CD4-positive, alpha-beta T cell (primary cell): ENCODE measurements at regions not wholly inside any gene's neighbourhood (a gene's known extent, or its start where the extent isn't known, plus 50 kb on each side); places are given as distances from the start of the nearest gene placed in this dataset.

Source experiments
- ATAC-seq: fragments of 200-7000 bp; cut with Tn5 transposase; one replicate; pipeline ENCODE4 v1.10.0; 2022; ENCODE audit warnings: mild to moderate bottlenecking; ENCODE audit not compliant: poor library complexity
- CTCF ChIA-PET: fragments of 350-600 bp; sonication (Branson Sonifier 250); formaldehyde crosslinking; loops from one replicate; lab custom pipeline; 2021; ENCODE audit warnings: antibody characterized with exemption, inconsistent platforms; lab: Charles Lee
- POLR2A ChIA-PET: fragments of 350-600 bp; sonication (Branson Sonifier 250); formaldehyde crosslinking; loops from one replicate; lab custom pipeline; 2021; ENCODE audit warnings: antibody characterized with exemption, inconsistent platforms; lab: Charles Lee
- DNase-seq, 14 experiments: peaks; one replicate each; pipeline ENCODE4 v3.0.0-alpha.2; 2013 to 2020; ENCODE audit warnings: mixed read lengths in 2 of 14
- H3K27ac ChIP-seq, 2 donors: one replicate each; pipeline versions ENCODE4 v1.5.1 to v1.7.0; 2013; ENCODE audit warnings: low read length in 2 of 2, low read depth in 1 of 2, mild to moderate bottlenecking in 1 of 2
- H3K27me3 ChIP-seq, 2 experiments: 1 replicate in 1 of 2; 2 replicates in 1 of 2; pipeline versions ENCODE4 v1.6.1 to v1.7.0; 2013; ENCODE audit warnings: low read length in 2 of 2, control low read depth in 1 of 2, mild to moderate bottlenecking in 1 of 2, moderate library complexity in 1 of 2; ENCODE audit not compliant: insufficient read depth in 2 of 2, control insufficient read depth in 1 of 2
- H3K36me3 ChIP-seq: one replicate; pipeline ENCODE4 v1.6.1; 2013; ENCODE audit warnings: low read length, control low read depth; ENCODE audit not compliant: insufficient read depth
- H3K4me1 ChIP-seq: one replicate; pipeline ENCODE4 v1.6.1; 2013; ENCODE audit warnings: low read length, control low read depth; ENCODE audit not compliant: insufficient read depth
- H3K4me3 ChIP-seq: one replicate; pipeline ENCODE4 v1.5.1; 2013; ENCODE audit warnings: mild to moderate bottlenecking, low read length, moderate library complexity
- H3K9me3 ChIP-seq, 2 experiments: 1 replicate in 1 of 2; 2 replicates in 1 of 2; pipeline versions ENCODE4 v1.6.1 to v1.7.0; 2013; ENCODE audit warnings: low read length in 2 of 2, mild to moderate bottlenecking in 2 of 2, control low read depth in 1 of 2, moderate library complexity in 1 of 2; ENCODE audit not compliant: control insufficient read depth in 1 of 2, insufficient read depth in 1 of 2
- H3K27ac Mint-ChIP-seq: one replicate; pipeline ENCODE4 v1.8.0; 2020; ENCODE audit warnings: mixed read lengths
- H3K27me3 Mint-ChIP-seq: one replicate; pipeline ENCODE4 v1.8.0; 2021; ENCODE audit warnings: mixed read lengths
- H3K36me3 Mint-ChIP-seq: one replicate; pipeline ENCODE4 v1.8.0; 2021; ENCODE audit warnings: low read depth, mixed read lengths
- H3K4me1 Mint-ChIP-seq: one replicate; pipeline ENCODE4 v1.8.0; 2021; ENCODE audit warnings: low read depth, mixed read lengths
- H3K4me3 Mint-ChIP-seq: one replicate; pipeline ENCODE4 v1.8.0; 2020; ENCODE audit warnings: mild to moderate bottlenecking, mixed read lengths
- H3K9me3 Mint-ChIP-seq: one replicate; pipeline ENCODE4 v1.8.0; 2020; ENCODE audit warnings: mixed read lengths
- CTCF ChIP-seq: fragments of 200-600 bp; IDR thresholded peaks from one replicate; pipeline ENCODE4 v1.8.0; 2022; ENCODE audit warnings: antibody characterized with exemption, mild to moderate bottlenecking
- intact Hi-C, 2 experiments: fragments of 100-400 bp; cut with DNase I in 1 of 2; cut with micrococcal nuclease in 1 of 2; formaldehyde crosslinking; loops; one replicate each; pipeline versions ENCODE4 v1.15.1 to v1.9.0; 2023 to 2025; cut with DNase I, micrococcal nuclease

GRCh38 chr6:113347436-113347835, 509.7 kb upstream of the MARCKS start:
- H3K27ac Mint-ChIP-seq, result no peak overlapping the region

GRCh38 chr6:113350461-113350860, 506.7 kb upstream of the MARCKS start:
- POLR2A ChIA-PET, result no interaction called here
- no peaks in the 10 kb centered on the region for H3K9me3 Mint-ChIP-seq
- H3K4me1 ChIP-seq, result no peaks in the 10 kb centered on the region

More at GRCh38 chr6:113347436-113347835, 509.7 kb upstream of the MARCKS start:
- no peak for TF ChIP-seq CTCF
- no peaks in the 10 kb centered on the region for H3K27me3 Mint-ChIP-seq
- Histone ChIP-seq H3K27me3 (no peaks in the 10 kb centered on the region), H3K9me3 (no peaks in the 10 kb centered on the region), H3K4me1 (no peaks in the 10 kb centered on the region), H3K27ac (no peak overlapping the region), H3K36me3 (no peaks in the 10 kb centered on the region), H3K4me3 (no peak overlapping the region)
- intact Hi-C loops, result no loop called here
- ChIA-PET CTCF (no interaction called here), POLR2A (no interaction called here)
- DNase-seq (no peak), ATAC-seq (no peak)
- no peaks in the 10 kb centered on the region for H3K9me3 Mint-ChIP-seq
- H3K4me1 Mint-ChIP-seq, result no peaks in the 10 kb centered on the region
- H3K4me3 Mint-ChIP-seq, result no peak overlapping the region
- no peaks in the 10 kb centered on the region for H3K36me3 Mint-ChIP-seq

GRCh38 chr6:113351173-113351834, 505.8 kb upstream of the MARCKS start:
- Histone ChIP-seq H3K27ac (no peak overlapping the region), H3K36me3 (no peaks in the 10 kb centered on the region), H3K4me1 (no peaks in the 10 kb centered on the region), H3K9me3 (no peaks in the 10 kb centered on the region), H3K27me3 (no peaks in the 10 kb centered on the region), H3K4me3 (no peak overlapping the region)
- TF ChIP-seq CTCF, result no peak
- no peak overlapping the region for H3K4me3 Mint-ChIP-seq
- DNase-seq (no peak), ATAC-seq (no peak)
- intact Hi-C loops, result no loop called here
- ChIA-PET CTCF (no interaction called here), POLR2A (no interaction called here)
- H3K36me3 Mint-ChIP-seq, result no peaks in the 10 kb centered on the region
- H3K4me1 Mint-ChIP-seq, result no peaks in the 10 kb centered on the region
- H3K27ac Mint-ChIP-seq, result no peak overlapping the region
- H3K27me3 Mint-ChIP-seq, result no peaks in the 10 kb centered on the region
- no peaks in the 10 kb centered on the region for H3K9me3 Mint-ChIP-seq

More at GRCh38 chr6:113350461-113350860, 506.7 kb upstream of the MARCKS start:
- no peak overlapping the region for H3K27ac Mint-ChIP-seq
- Histone ChIP-seq H3K4me3 (no peak overlapping the region), H3K27me3 (no peaks in the 10 kb centered on the region), H3K9me3 (no peaks in the 10 kb centered on the region), H3K27ac (no peak overlapping the region), H3K36me3 (no peaks in the 10 kb centered on the region)
- TF ChIP-seq CTCF, result no peak
- no peaks in the 10 kb centered on the region for H3K27me3 Mint-ChIP-seq
- intact Hi-C loops, result no loop called here
- CTCF ChIA-PET, result no interaction called here
- no peaks in the 10 kb centered on the region for H3K36me3 Mint-ChIP-seq
- H3K4me3 Mint-ChIP-seq, result no peak overlapping the region
- H3K4me1 Mint-ChIP-seq, result no peaks in the 10 kb centered on the region
- DNase-seq (no peak), ATAC-seq (no peak)
